ENCODE measurements at regions not wholly inside any gene's neighbourhood (a gene's known extent, or its start where the extent isn't known, plus 50 kb on each side); places are given as distances from the start of the nearest gene placed in this dataset.

DNA sequence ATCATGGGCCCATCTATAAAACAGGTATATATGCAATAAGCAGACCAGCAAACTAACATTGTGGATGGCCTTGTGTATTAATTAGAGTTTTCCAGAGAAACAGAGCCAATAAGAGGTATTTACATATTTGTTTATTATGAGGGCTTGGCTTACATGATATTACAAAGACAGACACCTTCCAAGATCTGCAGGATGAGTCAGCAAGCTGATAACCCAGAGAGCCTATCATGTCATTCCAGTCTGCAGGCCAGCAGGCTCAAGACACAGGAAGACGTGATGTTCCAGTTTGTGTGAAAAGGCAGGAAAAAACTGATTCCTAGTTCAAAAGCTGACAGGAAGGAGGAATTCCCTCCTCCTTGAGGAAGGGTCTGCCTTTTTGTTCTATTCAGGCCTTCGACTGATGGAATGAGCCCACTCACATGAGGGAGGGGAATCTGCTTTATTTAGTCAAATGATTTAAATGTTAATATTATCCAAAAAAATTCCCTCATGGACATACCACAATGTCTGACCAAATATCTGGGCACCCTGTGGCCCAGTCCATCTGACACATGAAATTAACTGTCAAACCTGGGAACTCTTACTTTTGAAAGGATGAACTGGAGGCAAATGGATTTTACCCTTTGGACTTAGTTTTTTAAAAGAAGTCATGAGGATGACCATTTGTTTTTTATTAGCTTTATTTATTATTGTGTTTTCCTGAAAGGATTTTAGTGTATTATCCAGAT, 161.2 kb upstream of the CHD1 start:
- TF ChIP-seq, protein P1, sequence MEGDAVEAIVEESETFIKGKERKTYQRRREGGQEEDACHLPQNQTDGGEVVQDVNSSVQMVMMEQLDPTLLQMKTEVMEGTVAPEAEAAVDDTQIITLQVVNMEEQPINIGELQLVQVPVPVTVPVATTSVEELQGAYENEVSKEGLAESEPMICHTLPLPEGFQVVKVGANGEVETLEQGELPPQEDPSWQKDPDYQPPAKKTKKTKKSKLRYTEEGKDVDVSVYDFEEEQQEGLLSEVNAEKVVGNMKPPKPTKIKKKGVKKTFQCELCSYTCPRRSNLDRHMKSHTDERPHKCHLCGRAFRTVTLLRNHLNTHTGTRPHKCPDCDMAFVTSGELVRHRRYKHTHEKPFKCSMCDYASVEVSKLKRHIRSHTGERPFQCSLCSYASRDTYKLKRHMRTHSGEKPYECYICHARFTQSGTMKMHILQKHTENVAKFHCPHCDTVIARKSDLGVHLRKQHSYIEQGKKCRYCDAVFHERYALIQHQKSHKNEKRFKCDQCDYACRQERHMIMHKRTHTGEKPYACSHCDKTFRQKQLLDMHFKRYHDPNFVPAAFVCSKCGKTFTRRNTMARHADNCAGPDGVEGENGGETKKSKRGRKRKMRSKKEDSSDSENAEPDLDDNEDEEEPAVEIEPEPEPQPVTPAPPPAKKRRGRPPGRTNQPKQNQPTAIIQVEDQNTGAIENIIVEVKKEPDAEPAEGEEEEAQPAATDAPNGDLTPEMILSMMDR (IDR thresholded peaks at IDR 0.05; ENCODE audit: low read depth, low read length): no peak
- H3K36me3 ChIP-seq: no peaks in the 10 kb centered on the region
- no peak overlapping the region for H3K27ac ChIP-seq
- peaks cover 4% of the 10 kb centered on the region for H3K9me3 ChIP-seq (ENCODE audit: severe bottlenecking)
- H3K27me3 ChIP-seq (ENCODE audit: insufficient read depth, low read depth, severe bottlenecking): no peaks in the 10 kb centered on the region
- no peak for DNase-seq
- H3K4me3 ChIP-seq (ENCODE audit: low read depth, low read length): no peak overlapping the region

DNA sequence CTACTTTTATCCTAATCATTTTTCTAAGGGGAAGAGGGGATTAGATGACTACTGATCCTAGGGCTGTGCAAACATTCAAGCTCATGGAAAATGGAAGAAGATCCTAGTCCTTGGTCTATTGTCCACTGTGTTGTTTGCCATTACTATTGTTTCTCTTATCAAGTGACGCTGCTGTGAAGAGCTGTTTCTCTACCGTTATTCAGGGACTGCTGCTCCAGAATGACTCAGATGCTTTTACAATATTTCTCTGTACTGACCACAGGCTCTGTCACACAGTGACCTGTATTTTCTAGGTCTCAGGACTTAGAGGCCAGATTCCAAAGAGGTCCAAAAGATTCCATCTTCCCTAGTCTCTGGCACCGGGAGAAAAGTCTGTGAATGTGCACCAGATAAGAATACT, 159.5 kb upstream of the CHD1 start:
- TF ChIP-seq, protein P1 (IDR thresholded peaks at IDR 0.05; ENCODE audit: low read depth, low read length): no peak
- H3K27me3 ChIP-seq (ENCODE audit: insufficient read depth, low read depth, severe bottlenecking): no peaks in the 10 kb centered on the region
- peaks cover 4% of the 10 kb centered on the region for H3K9me3 ChIP-seq (ENCODE audit: severe bottlenecking)
- H3K36me3 ChIP-seq: no peaks in the 10 kb centered on the region
- no peak overlapping the region for H3K27ac ChIP-seq
- DNase-seq: no peak
- H3K4me3 ChIP-seq (ENCODE audit: low read depth, low read length): no peak overlapping the region

DNA sequence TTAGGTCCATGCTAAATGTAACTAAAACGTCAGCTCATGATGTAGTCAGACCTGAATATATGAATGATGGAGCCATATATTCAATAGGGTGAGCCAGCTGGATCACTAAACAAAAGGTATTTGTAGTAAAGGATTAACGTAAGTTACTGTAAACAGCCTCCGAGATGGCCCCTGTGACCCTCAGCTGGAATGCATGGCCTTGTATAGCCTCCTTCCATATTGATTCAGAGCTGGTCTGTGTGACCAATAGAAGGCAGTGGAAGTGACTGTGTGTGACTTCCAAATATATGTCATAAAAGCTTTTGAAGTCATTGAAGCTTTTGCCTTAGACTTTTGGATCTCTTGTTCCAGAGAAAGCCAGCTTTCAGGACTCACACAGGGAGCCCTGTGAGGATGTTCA, 154.4 kb upstream of the CHD1 start:
- no peak overlapping the region for H3K4me3 ChIP-seq (ENCODE audit: low read depth, low read length)
- TF ChIP-seq, protein P1 (IDR thresholded peaks at IDR 0.05; ENCODE audit: low read depth, low read length): no peak
- H3K27ac ChIP-seq: no peak overlapping the region
- no peaks in the 10 kb centered on the region for H3K9me3 ChIP-seq (ENCODE audit: severe bottlenecking)
- DNase-seq: no peak
- no peaks in the 10 kb centered on the region for H3K27me3 ChIP-seq (ENCODE audit: insufficient read depth, low read depth, severe bottlenecking)
- H3K36me3 ChIP-seq: no peaks in the 10 kb centered on the region

DNA sequence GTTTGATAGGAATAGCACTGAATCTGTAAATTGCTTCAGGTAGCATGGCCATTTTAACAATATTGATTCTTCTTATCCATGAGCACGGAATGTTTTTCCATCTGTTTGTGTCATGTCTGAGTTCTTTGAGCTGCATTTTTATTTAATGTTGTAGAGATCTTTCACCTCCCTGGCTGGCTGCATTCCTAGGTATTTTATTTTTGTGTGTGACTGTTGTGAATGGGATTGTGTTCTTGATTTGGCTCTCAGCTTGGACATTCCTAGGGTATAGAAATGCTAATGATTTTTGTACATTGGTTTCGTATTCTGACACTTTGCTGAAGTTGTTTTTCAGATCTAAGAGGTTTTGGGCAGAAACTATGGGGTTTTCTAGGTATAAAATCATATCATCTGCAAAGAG, 152.9 kb upstream of the CHD1 start:
- no peak overlapping the region for H3K4me3 ChIP-seq (ENCODE audit: low read depth, low read length)
- TF ChIP-seq, protein P1 (IDR thresholded peaks at IDR 0.05; ENCODE audit: low read depth, low read length): no peak
- no peaks in the 10 kb centered on the region for H3K36me3 ChIP-seq
- H3K27me3 ChIP-seq (ENCODE audit: insufficient read depth, low read depth, severe bottlenecking): no peaks in the 10 kb centered on the region
- H3K9me3 ChIP-seq (ENCODE audit: severe bottlenecking): no peaks in the 10 kb centered on the region
- no peak overlapping the region for H3K27ac ChIP-seq
- no peak for DNase-seq

- TF ChIP-seq, protein P1 (IDR thresholded peaks at IDR 0.05; ENCODE audit: low read depth, low read length): no peak
- no peaks in the 10 kb centered on the region for H3K36me3 ChIP-seq
Observed at GRCh38 chr5:99076723-99077640, 148.2 kb upstream of the CHD1 start.

More at GRCh38 chr5:99076723-99077640, 148.2 kb upstream of the CHD1 start:
- DNase-seq: no peak
- Histone ChIP-seq H3K27me3 (ENCODE audit: insufficient read depth, low read depth, severe bottlenecking) (no peaks in the 10 kb centered on the region), H3K9me3 (ENCODE audit: severe bottlenecking) (no peaks in the 10 kb centered on the region), H3K27ac (no peak overlapping the region), H3K4me3 (ENCODE audit: low read depth, low read length) (no peak overlapping the region)

Data from WERI-Rb-1 (cell line).